ENCODE measurements at regions not wholly inside any gene's neighbourhood (a gene's known extent, or its start where the extent isn't known, plus 50 kb on each side); places are given as distances from the start of the nearest gene placed in this dataset.
"Not testable (repeated sequence)": the region's sequence is repeated elsewhere in the genome, so short reads cannot be mapped to it uniquely, and the experiment has no call there.

GRCh38 chr13:109314101-109314500 is 472.3 kb downstream of the IRS2 start (continued):
- TF ChIP-seq, protein P1, sequence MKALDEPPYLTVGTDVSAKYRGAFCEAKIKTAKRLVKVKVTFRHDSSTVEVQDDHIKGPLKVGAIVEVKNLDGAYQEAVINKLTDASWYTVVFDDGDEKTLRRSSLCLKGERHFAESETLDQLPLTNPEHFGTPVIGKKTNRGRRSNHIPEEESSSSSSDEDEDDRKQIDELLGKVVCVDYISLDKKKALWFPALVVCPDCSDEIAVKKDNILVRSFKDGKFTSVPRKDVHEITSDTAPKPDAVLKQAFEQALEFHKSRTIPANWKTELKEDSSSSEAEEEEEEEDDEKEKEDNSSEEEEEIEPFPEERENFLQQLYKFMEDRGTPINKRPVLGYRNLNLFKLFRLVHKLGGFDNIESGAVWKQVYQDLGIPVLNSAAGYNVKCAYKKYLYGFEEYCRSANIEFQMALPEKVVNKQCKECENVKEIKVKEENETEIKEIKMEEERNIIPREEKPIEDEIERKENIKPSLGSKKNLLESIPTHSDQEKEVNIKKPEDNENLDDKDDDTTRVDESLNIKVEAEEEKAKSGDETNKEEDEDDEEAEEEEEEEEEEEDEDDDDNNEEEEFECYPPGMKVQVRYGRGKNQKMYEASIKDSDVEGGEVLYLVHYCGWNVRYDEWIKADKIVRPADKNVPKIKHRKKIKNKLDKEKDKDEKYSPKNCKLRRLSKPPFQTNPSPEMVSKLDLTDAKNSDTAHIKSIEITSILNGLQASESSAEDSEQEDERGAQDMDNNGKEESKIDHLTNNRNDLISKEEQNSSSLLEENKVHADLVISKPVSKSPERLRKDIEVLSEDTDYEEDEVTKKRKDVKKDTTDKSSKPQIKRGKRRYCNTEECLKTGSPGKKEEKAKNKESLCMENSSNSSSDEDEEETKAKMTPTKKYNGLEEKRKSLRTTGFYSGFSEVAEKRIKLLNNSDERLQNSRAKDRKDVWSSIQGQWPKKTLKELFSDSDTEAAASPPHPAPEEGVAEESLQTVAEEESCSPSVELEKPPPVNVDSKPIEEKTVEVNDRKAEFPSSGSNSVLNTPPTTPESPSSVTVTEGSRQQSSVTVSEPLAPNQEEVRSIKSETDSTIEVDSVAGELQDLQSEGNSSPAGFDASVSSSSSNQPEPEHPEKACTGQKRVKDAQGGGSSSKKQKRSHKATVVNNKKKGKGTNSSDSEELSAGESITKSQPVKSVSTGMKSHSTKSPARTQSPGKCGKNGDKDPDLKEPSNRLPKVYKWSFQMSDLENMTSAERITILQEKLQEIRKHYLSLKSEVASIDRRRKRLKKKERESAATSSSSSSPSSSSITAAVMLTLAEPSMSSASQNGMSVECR (CRISPR knock-in tag; IDR thresholded peaks at IDR 0.05; ENCODE audit: borderline replicate concordance) = no peak
- TF ChIP-seq MYBL2 (CRISPR knock-in tag; IDR thresholded peaks at IDR 0.05) = no peak
- TF ChIP-seq TEAD4 (CRISPR knock-in tag; IDR thresholded peaks at IDR 0.05) = no peak

- Mint-ChIP-seq H3K4me1 (no peaks in the 10 kb centered on the region), H3K27ac (no peak overlapping the region), H3K4me3 (no peak overlapping the region), H3K9me3 (peaks cover 41% of the 10 kb centered on the region), H3K27me3 (ENCODE audit: low read depth) (no peaks in the 10 kb centered on the region), H3K36me3 (peaks cover 10% of the 10 kb centered on the region)
- ChIA-PET CTCF (no interaction called here), POLR2A (no interaction called here)
- DNase-seq (ENCODE audit: low spot score) (no peak), ATAC-seq (no peak)
- TF ChIP-seq ZNF232 (CRISPR knock-in tag; IDR thresholded peaks at IDR 0.05) (no peak), CBFB (CRISPR knock-in tag; IDR thresholded peaks at IDR 0.05; ENCODE audit: low read depth) (no peak), NR1H2 (CRISPR knock-in tag; IDR thresholded peaks at IDR 0.05) (no peak), EMX1 (CRISPR knock-in tag; IDR thresholded peaks at IDR 0.05) (no peak), ZNF671 (CRISPR knock-in tag; IDR thresholded peaks at IDR 0.05) (no peak), ATF3 (CRISPR knock-in tag; conservative IDR thresholded peaks at IDR 0.05) (no peak), RORB (CRISPR knock-in tag; IDR thresholded peaks at IDR 0.05) (no peak), FOXK1 (CRISPR knock-in tag; IDR thresholded peaks at IDR 0.05) (no peak), NR2C2 (CRISPR knock-in tag; IDR thresholded peaks at IDR 0.05) (no peak), MLX (CRISPR knock-in tag; IDR thresholded peaks at IDR 0.05) (no peak), NFATC4 (CRISPR knock-in tag; IDR thresholded peaks at IDR 0.05) (no peak), ZNF416 (CRISPR knock-in tag; IDR thresholded peaks at IDR 0.05) (no peak)
- TF ChIP-seq, protein P2, sequence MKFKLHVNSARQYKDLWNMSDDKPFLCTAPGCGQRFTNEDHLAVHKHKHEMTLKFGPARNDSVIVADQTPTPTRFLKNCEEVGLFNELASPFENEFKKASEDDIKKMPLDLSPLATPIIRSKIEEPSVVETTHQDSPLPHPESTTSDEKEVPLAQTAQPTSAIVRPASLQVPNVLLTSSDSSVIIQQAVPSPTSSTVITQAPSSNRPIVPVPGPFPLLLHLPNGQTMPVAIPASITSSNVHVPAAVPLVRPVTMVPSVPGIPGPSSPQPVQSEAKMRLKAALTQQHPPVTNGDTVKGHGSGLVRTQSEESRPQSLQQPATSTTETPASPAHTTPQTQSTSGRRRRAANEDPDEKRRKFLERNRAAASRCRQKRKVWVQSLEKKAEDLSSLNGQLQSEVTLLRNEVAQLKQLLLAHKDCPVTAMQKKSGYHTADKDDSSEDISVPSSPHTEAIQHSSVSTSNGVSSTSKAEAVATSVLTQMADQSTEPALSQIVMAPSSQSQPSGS (CRISPR knock-in tag; IDR thresholded peaks at IDR 0.05; ENCODE audit: borderline replicate concordance, low read depth) = no peak
- TF ChIP-seq, protein P3, sequence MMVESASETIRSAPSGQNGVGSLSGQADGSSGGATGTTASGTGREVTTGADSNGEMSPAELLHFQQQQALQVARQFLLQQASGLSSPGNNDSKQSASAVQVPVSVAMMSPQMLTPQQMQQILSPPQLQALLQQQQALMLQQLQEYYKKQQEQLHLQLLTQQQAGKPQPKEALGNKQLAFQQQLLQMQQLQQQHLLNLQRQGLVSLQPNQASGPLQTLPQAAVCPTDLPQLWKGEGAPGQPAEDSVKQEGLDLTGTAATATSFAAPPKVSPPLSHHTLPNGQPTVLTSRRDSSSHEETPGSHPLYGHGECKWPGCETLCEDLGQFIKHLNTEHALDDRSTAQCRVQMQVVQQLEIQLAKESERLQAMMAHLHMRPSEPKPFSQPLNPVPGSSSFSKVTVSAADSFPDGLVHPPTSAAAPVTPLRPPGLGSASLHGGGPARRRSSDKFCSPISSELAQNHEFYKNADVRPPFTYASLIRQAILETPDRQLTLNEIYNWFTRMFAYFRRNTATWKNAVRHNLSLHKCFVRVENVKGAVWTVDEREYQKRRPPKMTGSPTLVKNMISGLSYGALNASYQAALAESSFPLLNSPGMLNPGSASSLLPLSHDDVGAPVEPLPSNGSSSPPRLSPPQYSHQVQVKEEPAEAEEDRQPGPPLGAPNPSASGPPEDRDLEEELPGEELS (CRISPR knock-in tag; IDR thresholded peaks at IDR 0.05) = no peak
- TF ChIP-seq, protein P1 (CRISPR knock-in tag; IDR thresholded peaks at IDR 0.05; ENCODE audit: borderline replicate concordance) = no peak
- TF ChIP-seq, protein P4, sequence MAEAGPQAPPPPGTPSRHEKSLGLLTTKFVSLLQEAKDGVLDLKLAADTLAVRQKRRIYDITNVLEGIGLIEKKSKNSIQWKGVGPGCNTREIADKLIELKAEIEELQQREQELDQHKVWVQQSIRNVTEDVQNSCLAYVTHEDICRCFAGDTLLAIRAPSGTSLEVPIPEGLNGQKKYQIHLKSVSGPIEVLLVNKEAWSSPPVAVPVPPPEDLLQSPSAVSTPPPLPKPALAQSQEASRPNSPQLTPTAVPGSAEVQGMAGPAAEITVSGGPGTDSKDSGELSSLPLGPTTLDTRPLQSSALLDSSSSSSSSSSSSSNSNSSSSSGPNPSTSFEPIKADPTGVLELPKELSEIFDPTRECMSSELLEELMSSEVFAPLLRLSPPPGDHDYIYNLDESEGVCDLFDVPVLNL (CRISPR knock-in tag; IDR thresholded peaks at IDR 0.05; ENCODE audit: borderline replicate concordance, low read depth) = no peak
These were observed 474.0 kb downstream of the IRS2 start for GRCh38 chr13:109312399-109312798.

- H3K27ac Mint-ChIP-seq, POLR2A ChIA-PET: not testable (repeated sequence)
These were observed 474.9 kb downstream of the IRS2 start for GRCh38 chr13:109311431-109311976.

More at GRCh38 chr13:109311431-109311976, 474.9 kb downstream of the IRS2 start:
- H3K27me3 Mint-ChIP-seq (ENCODE audit: low read depth); ATAC-seq; H3K4me1 Mint-ChIP-seq; CTCF ChIA-PET; DNase-seq (ENCODE audit: low spot score); H3K4me3 Mint-ChIP-seq; H3K36me3 Mint-ChIP-seq: not testable (repeated sequence)
- H3K9me3 Mint-ChIP-seq = peaks cover 33% of the 10 kb centered on the region
